SU-DHL-6 (cell line): ENCODE measurements at regions not wholly inside any gene's neighbourhood (a gene's known extent, or its start where the extent isn't known, plus 50 kb on each side); places are given as distances from the start of the nearest gene placed in this dataset.

Source experiments
- H2AFZ ChIP-seq: fragments of 200-600 bp; sonication (generic); 2 replicates; pipeline ENCODE4 v1.6.1; 2014; ENCODE audit warnings: low read depth, mild to moderate bottlenecking, moderate library complexity, mixed read lengths, antibody characterized with exemption, low read length; ENCODE audit not compliant: severe bottlenecking
- H3F3A ChIP-seq: fragments of 200-600 bp; shearing (Covaris generic); 2 replicates; pipeline ENCODE4 v1.6.0; 2016; ENCODE audit warnings: antibody characterized with exemption, mild to moderate bottlenecking; ENCODE audit not compliant: insufficient read depth
- H3K27ac ChIP-seq: fragments of 200-600 bp; sonication (generic); 2 replicates; pipeline ENCODE4 v1.5.1; 2016; ENCODE audit warnings: low read depth, mild to moderate bottlenecking, low read length, moderate library complexity, mixed read lengths
- H3K27me3 ChIP-seq: fragments of 200-600 bp; sonication (generic), shearing (Covaris generic); 2 replicates; pipeline ENCODE4 v1.6.0; 2014; ENCODE audit warnings: mild to moderate bottlenecking, low read length
- H3K36me3 ChIP-seq: fragments of 200-600 bp; sonication (generic); 2 replicates; pipeline ENCODE4 v1.6.1; 2014; ENCODE audit warnings: mild to moderate bottlenecking, low read length, mixed read lengths
- H3K4me2 ChIP-seq: fragments of 300-600, 200-600 bp; shearing (Covaris generic), sonication (generic); 2 replicates; pipeline ENCODE4 v1.6.0; 2014; ENCODE audit warnings: low read length, low read depth, mild to moderate bottlenecking; ENCODE audit not compliant: poor library complexity, severe bottlenecking
- H3K4me3 ChIP-seq: fragments of 200-600 bp; sonication (generic); 2 replicates; pipeline ENCODE4 v1.5.1; 2014; ENCODE audit warnings: antibody characterized with exemption, low read length, mild to moderate bottlenecking, mixed read lengths; ENCODE audit not compliant: insufficient read depth, poor library complexity, severe bottlenecking
- H3K79me2 ChIP-seq: fragments of 200-600 bp; sonication (generic); 2 replicates; pipeline ENCODE4 v1.6.1; 2014; ENCODE audit warnings: mild to moderate bottlenecking, low read length, moderate library complexity; ENCODE audit not compliant: insufficient read depth
- H3K9ac ChIP-seq: fragments of 200-600 bp; sonication (generic); 2 replicates; pipeline ENCODE4 v1.7.0; 2014; ENCODE audit warnings: mild to moderate bottlenecking, low read length
- H3K9me2 ChIP-seq: fragments of 200-600 bp; sonication (generic); replicated peaks from 2 replicates; pipeline ENCODE4 v1.6.1; 2014; ENCODE audit warnings: low read length; ENCODE audit not compliant: insufficient read depth
- H3K9me3 ChIP-seq: fragments of 200-600 bp; sonication (generic); 2 replicates; pipeline ENCODE4 v1.6.1; 2014; ENCODE audit warnings: low read length, mixed read lengths; ENCODE audit not compliant: insufficient read depth
- H4K20me1 ChIP-seq: fragments of 200-600 bp; sonication (generic); 2 replicates; pipeline ENCODE4 v1.6.1; 2014; ENCODE audit warnings: low read depth, mild to moderate bottlenecking, antibody characterized with exemption, low read length, moderate library complexity, mixed read lengths
- CTCF ChIP-seq: fragments of 200-600 bp; sonication (generic); IDR thresholded peaks from one replicate; pipeline ENCODE4 v1.5.1; 2017; ENCODE audit warnings: antibody characterized with exemption, mild to moderate bottlenecking, low read length, moderate library complexity; ENCODE audit not compliant: insufficient read depth, poor library complexity, severe bottlenecking
- EZH2phosphoT487 ChIP-seq: fragments of 200-600 bp; sonication (generic), shearing (Covaris generic); conservative IDR thresholded peaks from 2 replicates; pipeline ENCODE4 v1.6.1; 2018; ENCODE audit warnings: mild to moderate bottlenecking, antibody characterized with exemption, low read length, moderate library complexity, mixed read lengths

GRCh38 chr14:22218728-22219127 is 370.3 kb downstream of the DAD1 start:
- H3K36me3 ChIP-seq = no peaks in the 10 kb centered on the region
- no peak overlapping the region for H3K9ac ChIP-seq
- no peaks in the 10 kb centered on the region for H3K9me2 ChIP-seq
- H3K79me2 ChIP-seq = no peaks in the 10 kb centered on the region
- H3K27me3 ChIP-seq = no peaks in the 10 kb centered on the region
- no peaks in the 10 kb centered on the region for H4K20me1 ChIP-seq
- no peak overlapping the region for H3K4me2 ChIP-seq
- H3K4me3 ChIP-seq = no peak overlapping the region
- H2AFZ ChIP-seq = no peak overlapping the region
- TF ChIP-seq CTCF (no peak), EZH2phosphoT487 (no peak)
- H3K27ac ChIP-seq = no peak overlapping the region
- H3F3A ChIP-seq = no peaks in the 10 kb centered on the region
- no peaks in the 10 kb centered on the region for H3K9me3 ChIP-seq

GRCh38 chr14:22213120-22213519 is 375.9 kb downstream of the DAD1 start:
- TF ChIP-seq EZH2phosphoT487 (no peak), CTCF (no peak)
- no peak overlapping the region for H3K4me2 ChIP-seq

GRCh38 chr14:22210906-22211305 is 378.1 kb downstream of the DAD1 start:
- Histone ChIP-seq H3K4me3 (no peak overlapping the region), H3K9ac (no peak overlapping the region), H3K36me3 (no peaks in the 10 kb centered on the region), H2AFZ (no peak overlapping the region), H3K9me3 (no peaks in the 10 kb centered on the region), H3F3A (no peaks in the 10 kb centered on the region), H3K9me2 (no peaks in the 10 kb centered on the region), H3K27me3 (no peaks in the 10 kb centered on the region), H3K79me2 (no peaks in the 10 kb centered on the region), H3K27ac (no peak overlapping the region), H4K20me1 (no peaks in the 10 kb centered on the region), H3K4me2 (no peak overlapping the region)
- TF ChIP-seq EZH2phosphoT487 (no peak), CTCF (no peak)

More at GRCh38 chr14:22213120-22213519, 375.9 kb downstream of the DAD1 start:
- Histone ChIP-seq H3K9ac (no peak overlapping the region), H3K79me2 (no peaks in the 10 kb centered on the region), H3F3A (no peaks in the 10 kb centered on the region), H4K20me1 (no peaks in the 10 kb centered on the region), H2AFZ (no peak overlapping the region), H3K9me2 (no peaks in the 10 kb centered on the region), H3K4me3 (no peak overlapping the region), H3K9me3 (no peaks in the 10 kb centered on the region), H3K27ac (no peak overlapping the region), H3K36me3 (no peaks in the 10 kb centered on the region), H3K27me3 (no peaks in the 10 kb centered on the region)
